ENCODE measurements at regions not wholly inside any gene's neighbourhood (a gene's known extent, or its start where the extent isn't known, plus 50 kb on each side); places are given as distances from the start of the nearest gene placed in this dataset.

DNA sequence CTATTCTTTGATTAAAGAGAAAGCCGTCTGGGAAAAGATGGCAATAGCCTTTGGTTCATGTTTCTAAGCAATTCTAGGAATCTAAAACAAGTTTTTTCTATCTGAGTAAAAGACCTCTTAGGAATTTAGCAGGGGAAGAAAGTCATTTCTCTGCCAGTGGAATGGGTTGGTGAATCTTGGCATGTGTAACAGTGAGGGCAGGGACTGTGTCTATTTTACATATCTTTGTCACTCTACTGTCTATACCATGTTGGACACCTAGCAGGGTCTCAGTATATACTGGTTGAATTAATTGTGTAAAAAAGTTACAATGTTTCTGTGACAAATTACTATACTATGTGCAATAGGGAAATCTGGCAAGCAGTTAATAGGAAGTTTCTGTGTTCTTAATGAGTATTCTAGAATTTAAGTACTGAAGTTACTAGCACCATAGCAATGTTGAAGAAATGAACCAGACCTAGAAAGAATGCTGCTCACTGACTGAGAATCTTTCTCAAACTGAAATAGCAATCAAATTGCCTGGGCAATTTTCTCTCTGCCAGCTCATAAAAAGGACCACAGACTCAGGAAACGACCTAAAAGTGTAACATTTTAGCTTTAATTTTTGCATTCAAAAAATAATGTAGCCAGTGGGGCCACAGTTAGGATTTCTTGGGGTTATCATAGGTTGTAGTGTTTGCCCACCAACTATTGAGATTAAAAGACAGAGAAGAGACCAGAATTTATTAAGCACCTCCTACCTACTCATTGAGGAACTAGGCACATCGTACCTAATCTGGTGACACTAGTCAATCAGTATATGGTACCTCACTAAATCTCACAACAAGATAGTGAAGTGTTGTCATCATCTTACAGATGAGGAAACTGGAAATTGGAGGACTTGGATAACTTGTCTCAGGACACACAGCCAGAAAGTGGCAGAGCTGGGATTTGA lies 56.2 kb upstream of the LEKR1 start:
- no peaks in the 10 kb centered on the region for H3K27me3 ChIP-seq (ENCODE audit: control insufficient read depth in 4 of 4, insufficient read depth in 4 of 4, low read length in 3 of 4)
- DNase-seq (ENCODE audit: low spot score): no peak
- WGBS: 91% methylated on average over 3 of the region's 3 CpGs
- H3K4me1 ChIP-seq (ENCODE audit: control insufficient read depth in 4 of 4, insufficient read depth in 4 of 4, low read length in 3 of 4): no peaks in the 10 kb centered on the region
- no peak for TF ChIP-seq YY1 (IDR thresholded peaks at IDR 0.05)
- no peak for TF ChIP-seq FOXA1 (IDR thresholded peaks at IDR 0.05)
- TF ChIP-seq, protein P1, sequence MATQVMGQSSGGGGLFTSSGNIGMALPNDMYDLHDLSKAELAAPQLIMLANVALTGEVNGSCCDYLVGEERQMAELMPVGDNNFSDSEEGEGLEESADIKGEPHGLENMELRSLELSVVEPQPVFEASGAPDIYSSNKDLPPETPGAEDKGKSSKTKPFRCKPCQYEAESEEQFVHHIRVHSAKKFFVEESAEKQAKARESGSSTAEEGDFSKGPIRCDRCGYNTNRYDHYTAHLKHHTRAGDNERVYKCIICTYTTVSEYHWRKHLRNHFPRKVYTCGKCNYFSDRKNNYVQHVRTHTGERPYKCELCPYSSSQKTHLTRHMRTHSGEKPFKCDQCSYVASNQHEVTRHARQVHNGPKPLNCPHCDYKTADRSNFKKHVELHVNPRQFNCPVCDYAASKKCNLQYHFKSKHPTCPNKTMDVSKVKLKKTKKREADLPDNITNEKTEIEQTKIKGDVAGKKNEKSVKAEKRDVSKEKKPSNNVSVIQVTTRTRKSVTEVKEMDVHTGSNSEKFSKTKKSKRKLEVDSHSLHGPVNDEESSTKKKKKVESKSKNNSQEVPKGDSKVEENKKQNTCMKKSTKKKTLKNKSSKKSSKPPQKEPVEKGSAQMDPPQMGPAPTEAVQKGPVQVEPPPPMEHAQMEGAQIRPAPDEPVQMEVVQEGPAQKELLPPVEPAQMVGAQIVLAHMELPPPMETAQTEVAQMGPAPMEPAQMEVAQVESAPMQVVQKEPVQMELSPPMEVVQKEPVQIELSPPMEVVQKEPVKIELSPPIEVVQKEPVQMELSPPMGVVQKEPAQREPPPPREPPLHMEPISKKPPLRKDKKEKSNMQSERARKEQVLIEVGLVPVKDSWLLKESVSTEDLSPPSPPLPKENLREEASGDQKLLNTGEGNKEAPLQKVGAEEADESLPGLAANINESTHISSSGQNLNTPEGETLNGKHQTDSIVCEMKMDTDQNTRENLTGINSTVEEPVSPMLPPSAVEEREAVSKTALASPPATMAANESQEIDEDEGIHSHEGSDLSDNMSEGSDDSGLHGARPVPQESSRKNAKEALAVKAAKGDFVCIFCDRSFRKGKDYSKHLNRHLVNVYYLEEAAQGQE (IDR thresholded peaks at IDR 0.05): no peak
- no peak for TF ChIP-seq HNF4A (conservative IDR thresholded peaks at IDR 0.05)
- TF ChIP-seq EGR1 (IDR thresholded peaks at IDR 0.05; ENCODE audit: low read depth in 2 of 2): no peak
- TF ChIP-seq, protein P2, sequence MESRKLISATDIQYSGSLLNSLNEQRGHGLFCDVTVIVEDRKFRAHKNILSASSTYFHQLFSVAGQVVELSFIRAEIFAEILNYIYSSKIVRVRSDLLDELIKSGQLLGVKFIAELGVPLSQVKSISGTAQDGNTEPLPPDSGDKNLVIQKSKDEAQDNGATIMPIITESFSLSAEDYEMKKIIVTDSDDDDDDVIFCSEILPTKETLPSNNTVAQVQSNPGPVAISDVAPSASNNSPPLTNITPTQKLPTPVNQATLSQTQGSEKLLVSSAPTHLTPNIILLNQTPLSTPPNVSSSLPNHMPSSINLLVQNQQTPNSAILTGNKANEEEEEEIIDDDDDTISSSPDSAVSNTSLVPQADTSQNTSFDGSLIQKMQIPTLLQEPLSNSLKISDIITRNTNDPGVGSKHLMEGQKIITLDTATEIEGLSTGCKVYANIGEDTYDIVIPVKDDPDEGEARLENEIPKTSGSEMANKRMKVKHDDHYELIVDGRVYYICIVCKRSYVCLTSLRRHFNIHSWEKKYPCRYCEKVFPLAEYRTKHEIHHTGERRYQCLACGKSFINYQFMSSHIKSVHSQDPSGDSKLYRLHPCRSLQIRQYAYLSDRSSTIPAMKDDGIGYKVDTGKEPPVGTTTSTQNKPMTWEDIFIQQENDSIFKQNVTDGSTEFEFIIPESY (IDR thresholded peaks at IDR 0.05): no peak
- TF ChIP-seq, protein P3, sequence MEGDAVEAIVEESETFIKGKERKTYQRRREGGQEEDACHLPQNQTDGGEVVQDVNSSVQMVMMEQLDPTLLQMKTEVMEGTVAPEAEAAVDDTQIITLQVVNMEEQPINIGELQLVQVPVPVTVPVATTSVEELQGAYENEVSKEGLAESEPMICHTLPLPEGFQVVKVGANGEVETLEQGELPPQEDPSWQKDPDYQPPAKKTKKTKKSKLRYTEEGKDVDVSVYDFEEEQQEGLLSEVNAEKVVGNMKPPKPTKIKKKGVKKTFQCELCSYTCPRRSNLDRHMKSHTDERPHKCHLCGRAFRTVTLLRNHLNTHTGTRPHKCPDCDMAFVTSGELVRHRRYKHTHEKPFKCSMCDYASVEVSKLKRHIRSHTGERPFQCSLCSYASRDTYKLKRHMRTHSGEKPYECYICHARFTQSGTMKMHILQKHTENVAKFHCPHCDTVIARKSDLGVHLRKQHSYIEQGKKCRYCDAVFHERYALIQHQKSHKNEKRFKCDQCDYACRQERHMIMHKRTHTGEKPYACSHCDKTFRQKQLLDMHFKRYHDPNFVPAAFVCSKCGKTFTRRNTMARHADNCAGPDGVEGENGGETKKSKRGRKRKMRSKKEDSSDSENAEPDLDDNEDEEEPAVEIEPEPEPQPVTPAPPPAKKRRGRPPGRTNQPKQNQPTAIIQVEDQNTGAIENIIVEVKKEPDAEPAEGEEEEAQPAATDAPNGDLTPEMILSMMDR (IDR thresholded peaks at IDR 0.05; ENCODE audit: low read depth, low read length, missing input control): no peak
- no peak for TF ChIP-seq SP1 (IDR thresholded peaks at IDR 0.05)
- no peak for TF ChIP-seq RAD21 (IDR thresholded peaks at IDR 0.05)
- no peak for TF ChIP-seq TAF1 (conservative IDR thresholded peaks at IDR 0.05)
- TF ChIP-seq RXRA (IDR thresholded peaks at IDR 0.05): no peak
- no peak for TF ChIP-seq HNF4G (IDR thresholded peaks at IDR 0.05)
- TF ChIP-seq, protein P4, sequence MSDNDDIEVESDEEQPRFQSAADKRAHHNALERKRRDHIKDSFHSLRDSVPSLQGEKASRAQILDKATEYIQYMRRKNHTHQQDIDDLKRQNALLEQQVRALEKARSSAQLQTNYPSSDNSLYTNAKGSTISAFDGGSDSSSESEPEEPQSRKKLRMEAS (IDR thresholded peaks at IDR 0.05): no peak
- TF ChIP-seq FOXA2 (IDR thresholded peaks at IDR 0.05): no peak
- TF ChIP-seq, protein P5, sequence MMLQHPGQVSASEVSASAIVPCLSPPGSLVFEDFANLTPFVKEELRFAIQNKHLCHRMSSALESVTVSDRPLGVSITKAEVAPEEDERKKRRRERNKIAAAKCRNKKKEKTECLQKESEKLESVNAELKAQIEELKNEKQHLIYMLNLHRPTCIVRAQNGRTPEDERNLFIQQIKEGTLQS (IDR thresholded peaks at IDR 0.05): no peak
- no peak for TF ChIP-seq JUND (IDR thresholded peaks at IDR 0.05)
- no peak for TF ChIP-seq GABPA (IDR thresholded peaks at IDR 0.05 in 1 of 2, conservative IDR thresholded peaks at IDR 0.05 in 1 of 2)
- no peak for TF ChIP-seq NR2F2 (IDR thresholded peaks at IDR 0.05)
- no peak overlapping the region for H3K4me3 ChIP-seq (ENCODE audit: low read depth in 1 of 3, low read length in 3 of 3)
- H3K36me3 ChIP-seq (ENCODE audit: control insufficient read depth in 4 of 4, insufficient read depth in 3 of 4, low read depth in 1 of 4, low read length in 3 of 4): no peaks in the 10 kb centered on the region
- H3K9ac ChIP-seq (ENCODE audit: low read depth in 1 of 2, low read length in 2 of 2): no peak overlapping the region
- no peak overlapping the region for H3K27ac ChIP-seq (ENCODE audit: low read depth in 1 of 2, low read length in 2 of 2)
- H3K9me3 ChIP-seq (ENCODE audit: control insufficient read depth in 4 of 4, low read length in 3 of 4): no peaks in the 10 kb centered on the region

All from liver (tissue), 8 donors.